GM19324 (cell line): ENCODE measurements at regions not wholly inside any gene's neighbourhood (a gene's known extent, or its start where the extent isn't known, plus 50 kb on each side); places are given as distances from the start of the nearest gene placed in this dataset.
"Not testable (repeated sequence)": the region's sequence is repeated elsewhere in the genome, so short reads cannot be mapped to it uniquely, and the experiment has no call there.

ENCODE experiments used
- ATAC-seq: cut with Tn5 transposase; IDR thresholded peaks from one replicate; pipeline ENCODE4 v1.9.1; 2021; ENCODE audit warnings: mild to moderate bottlenecking, moderate library complexity; ENCODE audit not compliant: unreplicated experiment, low FRiP score

GRCh38 chr6:20338156-20338555 lies 63.5 kb upstream of the E2F3 start:
- ATAC-seq, result no peak

DNA sequence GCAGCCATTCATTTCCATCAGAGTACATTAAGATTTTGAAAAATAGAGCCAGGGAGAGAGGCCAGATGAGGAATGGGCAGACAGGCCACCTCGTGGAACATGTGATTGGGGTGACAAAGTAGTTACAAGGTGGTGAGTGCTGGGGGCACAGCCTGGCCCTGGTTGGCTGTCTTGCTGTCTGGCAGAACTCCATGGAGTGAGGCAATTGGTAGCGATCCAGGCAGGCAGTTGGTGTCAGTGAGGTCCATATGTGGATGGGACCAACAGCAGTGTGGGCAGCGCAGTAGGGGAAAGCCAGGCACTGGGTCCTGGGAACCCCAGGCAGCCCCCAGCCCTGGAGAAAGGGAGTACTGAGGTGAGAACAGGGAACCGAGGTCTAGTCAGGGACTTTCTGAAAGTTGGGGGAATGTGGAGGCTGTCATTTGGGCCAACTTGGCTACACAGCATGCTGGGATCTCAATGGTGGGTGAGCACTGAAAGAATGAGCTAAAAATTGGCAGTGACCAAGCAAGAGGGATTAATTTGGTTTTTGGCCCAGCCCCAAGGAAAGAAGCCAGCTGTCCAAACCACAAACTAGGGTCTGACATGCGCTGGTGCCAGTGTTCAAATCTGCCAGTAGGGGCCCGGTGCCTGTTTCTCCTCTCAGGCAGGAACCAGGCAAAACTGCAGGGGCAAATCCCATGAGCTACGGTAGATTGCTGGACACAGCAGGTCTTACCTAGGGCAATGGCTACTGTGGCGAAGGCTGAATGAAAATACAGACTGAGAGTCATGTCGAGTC lies 61.4 kb upstream of the E2F3 start:
- ATAC-seq, result no peak

DNA sequence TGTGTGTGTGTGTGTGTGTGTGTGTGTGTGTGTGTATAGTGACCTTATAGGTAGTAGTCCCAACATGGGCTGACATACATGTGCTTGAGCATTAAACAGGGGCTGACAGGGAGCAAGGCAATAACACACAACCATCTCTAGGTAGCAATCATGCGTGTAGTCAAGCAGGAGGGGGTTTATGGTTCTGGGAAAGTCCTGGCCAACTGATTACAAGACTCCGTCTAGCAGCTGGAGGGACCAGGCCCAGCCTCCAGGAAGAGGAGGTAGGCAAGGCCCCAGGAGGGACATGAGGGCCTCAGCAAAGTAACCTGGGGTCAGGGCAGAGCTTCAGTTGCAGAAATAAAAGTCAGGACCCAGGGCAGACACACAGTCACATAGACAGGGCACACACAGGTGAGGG lies 60.6 kb upstream of the E2F3 start:
- ATAC-seq, result no peak

- ATAC-seq, result no peak
These were observed 60.1 kb upstream of the E2F3 start for GRCh38 chr6:20341564-20341963.

- not testable (repeated sequence) for ATAC-seq
These were observed 54.7 kb upstream of the E2F3 start for GRCh38 chr6:20346948-20347347.

DNA sequence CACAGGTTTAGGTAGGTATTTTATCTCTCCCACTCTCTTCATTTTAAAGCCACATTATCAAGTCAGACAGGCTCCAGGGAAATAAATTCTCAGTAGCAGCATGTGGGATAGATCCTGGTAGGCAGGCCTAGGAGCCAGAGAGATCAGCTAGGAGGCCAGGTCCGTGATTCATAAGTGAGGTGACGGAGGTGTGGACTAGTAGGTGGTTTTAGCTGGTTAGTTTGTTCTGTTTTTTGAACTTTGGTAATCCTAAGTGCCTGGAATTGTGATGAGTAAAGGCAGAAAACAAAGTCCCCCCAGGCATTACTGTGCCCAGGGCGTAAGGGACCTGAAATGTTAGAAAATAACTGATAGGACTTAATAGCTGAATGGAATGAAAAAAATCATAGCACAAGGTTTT lies 53.6 kb upstream of the E2F3 start:
- no peak for ATAC-seq

GRCh38 chr6:20349225-20349624 lies 52.5 kb upstream of the E2F3 start:
- no peak for ATAC-seq

DNA sequence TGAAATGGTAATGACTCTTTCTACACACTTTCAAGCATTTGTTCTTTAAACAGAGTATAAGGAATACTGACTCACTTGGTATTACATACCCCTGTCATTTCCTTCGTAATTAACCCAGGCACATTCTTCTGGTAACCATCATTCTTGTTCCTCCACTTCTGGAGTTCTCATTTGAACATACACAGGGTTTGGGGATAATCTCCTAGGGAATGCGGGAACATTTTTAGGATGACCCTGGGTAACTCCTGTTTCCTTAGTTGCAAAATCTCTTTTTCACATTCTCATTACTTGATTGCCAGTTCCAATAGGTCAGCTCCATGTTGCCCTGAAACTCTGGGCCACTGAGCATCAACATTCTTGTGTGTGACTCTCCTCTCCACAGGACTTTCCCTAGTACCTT lies 51.5 kb upstream of the E2F3 start:
- no peak for ATAC-seq

DNA sequence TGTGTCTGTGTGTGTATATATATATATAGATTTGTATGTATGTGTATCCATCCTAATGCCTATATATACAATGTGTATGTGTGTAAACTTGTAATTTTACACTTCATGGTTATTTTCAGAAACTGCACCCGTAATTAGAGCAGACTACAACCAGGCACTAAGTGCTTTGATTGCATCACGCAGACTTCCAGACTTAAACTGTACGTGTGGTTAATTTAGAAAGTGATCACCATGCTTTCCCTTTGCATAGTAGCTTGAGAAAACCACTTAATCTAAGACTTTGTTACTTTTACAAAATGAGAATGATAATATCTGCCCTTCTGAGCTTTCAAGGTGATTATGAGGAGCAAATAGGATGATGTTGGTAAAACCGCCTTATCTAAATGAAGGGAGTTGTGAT lies 50.1 kb upstream of the E2F3 start:
- no peak for ATAC-seq
